ENCODE measurements at regions not wholly inside any gene's neighbourhood (a gene's known extent, or its start where the extent isn't known, plus 50 kb on each side); places are given as distances from the start of the nearest gene placed in this dataset.

DNA sequence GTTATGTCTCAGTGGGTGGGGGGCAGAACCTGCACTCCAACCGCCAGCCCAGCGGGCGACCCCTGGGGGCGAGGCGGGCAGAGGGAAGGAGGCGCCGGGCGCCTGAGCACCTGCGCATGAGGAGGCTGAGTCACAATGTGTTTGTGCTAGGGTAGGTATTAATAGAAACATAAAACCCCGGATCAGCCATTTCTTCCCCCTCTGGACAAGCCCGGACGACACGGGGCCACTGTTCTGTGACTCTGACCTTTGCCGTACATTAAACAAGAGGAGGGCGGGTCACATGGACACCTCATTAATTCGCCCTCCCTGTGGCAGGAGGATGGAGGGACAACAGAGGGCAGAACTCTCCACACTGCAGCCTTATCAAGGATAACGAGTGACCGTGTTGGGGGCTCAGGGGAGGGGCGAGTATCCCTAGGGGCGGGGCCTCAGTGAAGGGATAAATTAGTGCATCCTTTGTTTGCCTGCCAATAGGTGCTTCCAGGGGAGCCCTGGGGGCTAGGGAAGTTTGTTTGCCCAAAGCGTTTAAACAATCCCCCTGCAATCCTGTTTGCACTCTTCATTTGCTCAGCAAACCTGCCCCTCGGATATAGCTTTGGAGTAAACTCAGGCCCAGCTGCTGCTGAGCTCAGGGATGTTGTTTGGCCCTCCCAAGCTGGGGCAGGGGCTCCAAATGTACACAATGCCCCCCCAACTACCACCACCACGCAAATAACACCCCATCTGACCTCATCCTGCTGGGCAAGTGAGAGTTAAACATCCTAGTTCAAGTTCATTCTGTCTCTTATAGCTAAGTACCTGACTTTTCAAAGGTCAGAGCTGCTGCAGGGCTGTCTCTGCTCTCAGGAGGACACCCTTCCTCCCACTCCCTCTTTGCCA lies 171.2 kb upstream of the GLI2 start:
- Mint-ChIP-seq H3K4me3 (no peak overlapping the region), H3K9me3 (no peaks in the 10 kb centered on the region), H3K4me1 (ENCODE audit: low read depth) (no peaks in the 10 kb centered on the region), H3K27me3 (ENCODE audit: insufficient read depth) (no peaks in the 10 kb centered on the region), H3K27ac (no peak overlapping the region), H3K36me3 (ENCODE audit: low read depth) (no peaks in the 10 kb centered on the region)
- DNase-seq (ENCODE audit: low spot score), result no peak
- intact Hi-C loops (cut with micrococcal nuclease), result no loop called here

DNA sequence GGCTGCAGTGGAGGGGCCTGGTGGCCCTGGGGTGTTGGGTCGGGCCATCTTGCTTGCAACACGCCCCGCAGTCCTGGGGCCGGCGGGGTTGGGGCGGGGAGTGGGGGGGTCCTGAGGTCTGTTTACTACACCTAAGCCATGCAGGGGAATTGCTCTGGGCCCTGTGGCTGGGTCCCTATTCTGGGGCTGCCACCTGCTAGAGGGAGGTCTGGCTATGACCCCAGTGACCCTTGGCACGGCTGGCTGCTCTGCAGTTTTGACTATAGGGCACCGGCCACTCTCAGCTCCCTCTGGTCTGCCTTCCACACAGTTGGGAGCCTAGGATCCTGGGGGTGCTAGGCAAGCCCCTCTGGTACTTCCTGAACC lies 170.6 kb upstream of the GLI2 start:
- Mint-ChIP-seq H3K4me1 (ENCODE audit: low read depth) (no peaks in the 10 kb centered on the region), H3K27me3 (ENCODE audit: insufficient read depth) (no peaks in the 10 kb centered on the region), H3K4me3 (no peak overlapping the region), H3K36me3 (ENCODE audit: low read depth) (no peaks in the 10 kb centered on the region), H3K9me3 (no peaks in the 10 kb centered on the region), H3K27ac (no peak overlapping the region)
- DNase-seq (ENCODE audit: low spot score), result no peak
- intact Hi-C loops (cut with micrococcal nuclease), result no loop called here

DNA sequence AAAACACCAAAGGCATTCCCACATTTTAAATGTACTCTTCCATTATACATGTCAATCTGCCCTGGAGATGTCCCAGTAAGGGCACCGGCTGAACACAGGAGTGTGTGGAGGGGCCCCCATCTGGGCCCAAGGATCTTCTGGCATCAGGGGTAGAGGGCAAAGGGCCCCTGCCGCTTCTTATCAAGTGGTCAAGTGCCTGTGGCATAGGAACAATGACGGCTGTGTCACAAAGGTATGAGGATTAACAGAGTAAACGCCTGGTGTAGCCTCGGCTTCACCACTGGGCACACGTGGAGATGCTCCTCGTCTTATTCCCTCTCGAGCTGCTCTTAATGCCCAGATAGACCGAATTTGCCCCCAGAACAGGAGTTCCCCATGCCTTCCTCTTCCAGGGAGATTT lies 169.7 kb upstream of the GLI2 start:
- Mint-ChIP-seq H3K4me3 (no peak overlapping the region), H3K9me3 (no peaks in the 10 kb centered on the region), H3K27ac (no peak overlapping the region), H3K4me1 (ENCODE audit: low read depth) (no peaks in the 10 kb centered on the region), H3K27me3 (ENCODE audit: insufficient read depth) (no peaks in the 10 kb centered on the region), H3K36me3 (ENCODE audit: low read depth) (no peaks in the 10 kb centered on the region)
- no peak for DNase-seq (ENCODE audit: low spot score)
- intact Hi-C loops (cut with micrococcal nuclease), result no loop called here

DNA sequence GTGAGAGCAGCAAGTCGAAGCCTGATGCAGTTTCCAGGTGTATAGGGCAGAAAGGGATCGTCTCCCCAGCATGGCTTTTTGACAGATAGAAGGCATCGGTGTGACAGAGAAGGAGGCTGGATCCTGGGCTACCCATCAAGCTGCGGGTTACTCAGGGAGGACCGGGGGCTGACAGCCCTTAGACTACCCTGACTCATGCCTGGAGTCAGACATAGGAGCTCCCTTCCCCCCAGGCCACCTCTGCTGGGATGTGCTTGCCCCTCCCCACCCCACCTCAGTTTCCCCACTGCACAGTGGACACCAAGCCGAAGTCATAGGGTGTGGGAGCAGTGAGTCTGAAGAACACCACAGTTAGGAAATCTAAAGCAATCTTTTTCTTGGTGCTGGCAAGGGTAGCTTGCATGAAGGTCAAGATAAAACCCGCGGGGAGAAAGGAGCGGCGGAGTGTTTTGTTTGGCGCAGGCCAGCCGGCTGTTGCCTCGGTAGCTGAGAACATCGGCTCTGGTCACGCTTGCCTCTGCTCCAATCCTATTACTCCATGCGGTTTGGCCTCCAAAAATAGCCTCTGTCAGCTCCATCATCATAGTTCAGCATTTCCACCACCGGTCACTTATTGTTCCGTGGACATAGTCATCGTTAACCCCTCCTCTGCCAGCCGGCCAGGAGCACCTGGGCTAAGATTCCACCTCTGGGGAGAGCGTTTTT lies 169.2 kb upstream of the GLI2 start:
- Mint-ChIP-seq H3K36me3 (ENCODE audit: low read depth) (no peaks in the 10 kb centered on the region), H3K27ac (no peak overlapping the region), H3K4me3 (no peak overlapping the region), H3K27me3 (ENCODE audit: insufficient read depth) (no peaks in the 10 kb centered on the region), H3K4me1 (ENCODE audit: low read depth) (no peaks in the 10 kb centered on the region), H3K9me3 (no peaks in the 10 kb centered on the region)
- no peak for DNase-seq (ENCODE audit: low spot score)
- intact Hi-C loops (cut with micrococcal nuclease), result no loop called here

DNA sequence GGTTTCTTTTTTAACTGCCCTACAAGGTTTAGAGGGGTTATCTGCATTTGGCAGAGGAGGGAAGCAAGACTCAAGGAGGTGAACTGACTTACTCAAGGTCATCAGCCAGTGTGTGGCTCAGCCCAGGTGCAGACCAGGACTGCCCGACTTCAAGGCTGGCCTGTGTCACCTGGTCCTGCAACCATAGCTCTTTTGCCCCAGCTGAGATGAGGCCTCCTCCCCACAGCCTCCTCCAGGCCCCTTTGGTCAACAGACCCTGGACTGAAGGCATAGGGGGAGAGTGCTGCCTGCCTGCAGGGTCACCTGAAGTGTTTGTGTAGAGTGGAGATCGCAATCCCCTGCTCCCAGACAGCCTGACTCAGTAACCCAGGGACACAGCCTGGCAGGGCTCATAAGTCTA lies 168.5 kb upstream of the GLI2 start:
- Mint-ChIP-seq H3K9me3 (no peaks in the 10 kb centered on the region), H3K4me1 (ENCODE audit: low read depth) (no peaks in the 10 kb centered on the region), H3K27me3 (ENCODE audit: insufficient read depth) (no peaks in the 10 kb centered on the region), H3K4me3 (no peak overlapping the region), H3K27ac (no peak overlapping the region), H3K36me3 (ENCODE audit: low read depth) (no peaks in the 10 kb centered on the region)
- DNase-seq (ENCODE audit: low spot score), result no peak
- intact Hi-C loops (cut with micrococcal nuclease), result no loop called here

DNA sequence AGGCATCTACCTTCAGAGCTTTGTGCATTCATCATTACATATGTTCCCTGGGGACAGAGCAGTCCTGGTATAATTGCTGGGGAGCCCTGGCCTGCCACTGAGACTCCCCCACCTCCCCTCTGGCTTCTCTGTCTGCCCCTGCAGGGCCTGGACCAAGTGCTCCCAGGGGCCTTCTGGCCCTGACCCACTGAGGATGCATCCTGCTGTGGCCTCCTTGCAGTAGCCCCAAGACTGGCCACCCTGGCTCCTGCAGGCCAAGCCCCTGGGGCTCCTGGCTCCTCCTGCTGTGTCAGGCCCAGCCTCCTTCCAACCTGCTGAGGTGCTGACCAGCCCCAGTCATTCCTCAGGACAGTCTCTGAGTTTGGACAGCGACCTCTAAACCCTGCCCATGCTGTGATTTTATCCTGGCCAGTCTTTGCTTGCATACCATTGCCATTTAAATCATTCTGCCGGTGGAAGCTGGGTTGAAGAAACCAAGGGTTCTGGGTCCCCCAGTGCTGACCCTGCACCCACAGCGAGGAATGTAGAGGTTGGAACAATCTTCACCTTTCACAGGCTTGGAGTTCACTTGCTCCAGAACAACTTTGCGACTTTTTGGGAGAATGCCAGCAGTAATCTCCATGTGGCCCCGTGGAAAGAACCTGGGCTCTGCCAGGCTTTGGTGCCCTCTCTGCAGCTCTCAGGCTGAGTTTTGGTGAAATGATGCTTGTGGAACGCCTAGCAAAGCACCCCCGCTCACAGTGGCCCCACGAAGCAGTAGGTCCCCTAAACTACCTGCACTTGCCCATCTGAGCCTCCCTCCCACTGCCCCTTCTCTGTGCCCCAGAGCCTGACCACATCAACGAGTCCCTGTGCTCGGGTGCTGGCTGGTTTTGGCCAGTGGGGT lies 167.3 kb upstream of the GLI2 start:
- no peaks in the 10 kb centered on the region for H3K27me3 Mint-ChIP-seq (ENCODE audit: insufficient read depth)
- intact Hi-C loops (cut with micrococcal nuclease), result no loop called here
- no peaks in the 10 kb centered on the region for H3K4me1 Mint-ChIP-seq (ENCODE audit: low read depth)
- DNase-seq (ENCODE audit: low spot score), result no peak
- no peak overlapping the region for H3K4me3 Mint-ChIP-seq
- no peaks in the 10 kb centered on the region for H3K36me3 Mint-ChIP-seq (ENCODE audit: low read depth)
- H3K27ac Mint-ChIP-seq, result no peak overlapping the region
- no peaks in the 10 kb centered on the region for H3K9me3 Mint-ChIP-seq

DNA sequence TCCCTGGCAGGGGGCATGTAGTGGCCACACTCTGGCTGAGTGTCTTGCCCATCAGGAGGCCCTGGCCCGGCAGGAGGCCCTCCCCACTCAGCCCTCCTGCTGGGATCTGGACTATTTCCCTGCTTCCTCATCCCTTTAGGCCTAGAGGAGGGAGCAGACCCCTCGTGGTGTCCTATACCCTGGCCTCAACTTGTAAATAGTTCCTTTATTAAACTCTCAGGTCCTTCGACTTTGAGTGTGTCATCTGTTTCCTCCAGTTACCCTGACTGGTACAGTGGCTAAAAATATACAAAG lies 166.7 kb upstream of the GLI2 start:
- DNase-seq (ENCODE audit: low spot score), result no peak
- Mint-ChIP-seq H3K27me3 (ENCODE audit: insufficient read depth) (no peaks in the 10 kb centered on the region), H3K27ac (no peak overlapping the region), H3K4me1 (ENCODE audit: low read depth) (no peaks in the 10 kb centered on the region), H3K9me3 (no peaks in the 10 kb centered on the region), H3K36me3 (ENCODE audit: low read depth) (no peaks in the 10 kb centered on the region), H3K4me3 (no peak overlapping the region)
- intact Hi-C loops (cut with micrococcal nuclease), result no loop called here

DNA sequence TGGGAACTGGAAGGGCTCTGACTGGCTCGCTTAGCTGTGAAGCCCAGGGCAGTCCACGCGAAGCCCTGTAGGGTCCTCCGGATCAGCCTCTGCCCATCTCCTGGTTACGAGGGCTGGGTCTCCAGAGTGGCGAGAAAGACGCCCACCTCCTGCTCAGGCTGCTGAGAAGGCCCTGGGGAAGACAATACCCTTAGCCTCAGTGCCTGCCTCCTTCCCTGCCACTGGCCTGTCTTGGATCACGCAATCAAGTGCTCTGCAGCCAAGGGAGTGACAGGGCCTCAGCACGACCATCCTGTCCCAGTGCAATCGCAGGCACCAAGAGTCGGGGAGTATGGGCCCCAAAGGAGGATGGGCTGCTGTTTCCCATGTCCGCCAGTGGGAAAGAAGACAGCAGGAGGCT lies 165.7 kb upstream of the GLI2 start:
- no peak for DNase-seq (ENCODE audit: low spot score)
- Mint-ChIP-seq H3K9me3 (no peaks in the 10 kb centered on the region), H3K4me1 (ENCODE audit: low read depth) (no peaks in the 10 kb centered on the region), H3K4me3 (no peak overlapping the region), H3K27ac (no peak overlapping the region), H3K36me3 (ENCODE audit: low read depth) (no peaks in the 10 kb centered on the region), H3K27me3 (ENCODE audit: insufficient read depth) (peaks cover 4% of the 10 kb centered on the region)
- intact Hi-C loops (cut with micrococcal nuclease), result no loop called here

DNA sequence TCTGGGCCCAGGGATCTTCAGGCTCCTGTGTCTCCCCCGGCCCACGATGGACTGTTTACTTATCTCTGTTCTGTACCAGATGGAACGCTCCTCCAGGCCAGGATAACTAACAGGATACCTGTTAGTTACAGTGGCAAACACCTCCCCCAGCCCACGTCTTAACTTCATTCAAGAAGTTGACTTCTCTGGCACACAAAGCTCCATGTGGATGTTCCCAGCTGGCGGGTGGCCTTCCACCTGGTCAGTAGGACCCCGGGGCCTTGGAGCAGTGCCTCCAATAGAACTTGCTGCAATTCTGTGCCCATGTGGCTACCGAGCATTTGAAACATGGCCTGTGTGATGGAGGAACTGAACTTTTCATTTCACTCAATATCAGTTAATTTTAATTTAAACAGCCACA lies 165.1 kb upstream of the GLI2 start:
- H3K36me3 Mint-ChIP-seq (ENCODE audit: low read depth), result no peaks in the 10 kb centered on the region

DNA sequence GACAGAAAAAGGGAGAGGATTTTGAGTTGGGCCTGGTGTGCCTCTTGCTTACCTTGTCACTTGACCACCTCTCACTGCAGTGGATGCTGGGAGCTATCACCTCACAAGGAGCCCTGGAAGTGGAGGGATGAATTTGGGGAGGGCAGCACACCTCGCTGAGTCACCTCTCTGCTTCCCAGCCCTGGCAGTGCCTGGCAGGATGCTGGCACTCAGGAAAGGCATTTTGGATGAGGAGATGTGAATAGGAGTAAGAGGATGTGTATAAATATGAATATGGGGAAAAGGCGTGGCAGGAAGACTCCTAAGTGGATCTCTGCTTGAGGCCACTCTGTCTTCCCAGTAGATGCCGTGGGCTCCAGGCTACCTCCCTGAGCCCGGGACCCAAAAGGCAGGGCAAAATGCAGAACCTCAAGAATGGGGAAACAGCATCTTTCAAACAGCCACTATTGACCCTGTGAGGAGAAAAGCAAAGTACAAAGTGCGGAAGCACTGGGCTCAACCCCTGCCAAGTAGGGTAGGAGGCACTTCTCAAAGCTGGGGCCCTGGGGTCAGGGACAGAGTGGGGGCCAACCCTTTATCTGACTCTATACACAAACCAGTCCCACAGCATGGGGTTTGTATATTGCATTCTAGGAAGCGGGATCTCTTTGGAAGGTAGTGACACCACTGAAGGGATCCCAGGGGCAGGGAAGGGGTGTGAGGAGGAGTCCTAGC lies 164.5 kb upstream of the GLI2 start:
- H3K4me3 Mint-ChIP-seq, result no peak overlapping the region
- H3K9me3 Mint-ChIP-seq, result no peaks in the 10 kb centered on the region
- no peaks in the 10 kb centered on the region for H3K36me3 Mint-ChIP-seq (ENCODE audit: low read depth)
- H3K27me3 Mint-ChIP-seq (ENCODE audit: insufficient read depth), result peaks cover 5% of the 10 kb centered on the region
- intact Hi-C loops (cut with micrococcal nuclease), result no loop called here
- DNase-seq (ENCODE audit: low spot score), result no peak
- no peaks in the 10 kb centered on the region for H3K4me1 Mint-ChIP-seq (ENCODE audit: low read depth)
- H3K27ac Mint-ChIP-seq, result no peak overlapping the region

More for the DNA sequence above, 165.1 kb upstream of the GLI2 start:
- Mint-ChIP-seq H3K4me1 (ENCODE audit: low read depth) (no peaks in the 10 kb centered on the region), H3K4me3 (no peak overlapping the region), H3K27me3 (ENCODE audit: insufficient read depth) (peaks cover 5% of the 10 kb centered on the region), H3K9me3 (no peaks in the 10 kb centered on the region), H3K27ac (no peak overlapping the region)
- intact Hi-C loops (cut with micrococcal nuclease), result no loop called here
- no peak for DNase-seq (ENCODE audit: low spot score)

DNA sequence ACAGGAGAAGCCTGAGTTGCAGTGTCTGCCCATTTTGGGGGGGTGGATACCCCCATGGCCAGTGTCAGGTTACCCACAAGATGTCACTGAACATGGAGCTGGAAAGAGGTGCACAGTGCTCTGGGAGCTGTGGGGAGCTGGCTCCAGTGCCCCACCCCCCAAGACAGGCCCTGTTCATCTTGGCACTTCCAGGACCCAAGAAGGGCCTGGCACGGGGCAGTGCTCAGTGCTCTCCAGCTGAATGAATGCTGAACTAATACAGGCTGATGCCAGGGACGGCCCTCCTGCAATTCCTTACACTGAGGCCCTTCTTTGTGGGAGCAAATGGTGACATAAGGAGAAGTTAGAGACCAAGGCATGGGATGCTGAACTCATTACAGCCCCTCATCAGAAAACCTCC lies 163.4 kb upstream of the GLI2 start:
- peaks cover 6% of the 10 kb centered on the region for H3K27me3 Mint-ChIP-seq (ENCODE audit: insufficient read depth)
- no peaks in the 10 kb centered on the region for H3K4me1 Mint-ChIP-seq (ENCODE audit: low read depth)
- DNase-seq (ENCODE audit: low spot score), result no peak
- no peaks in the 10 kb centered on the region for H3K9me3 Mint-ChIP-seq
- no peak overlapping the region for H3K27ac Mint-ChIP-seq
- intact Hi-C loops (cut with micrococcal nuclease), result no loop called here
- no peak overlapping the region for H3K4me3 Mint-ChIP-seq
- no peaks in the 10 kb centered on the region for H3K36me3 Mint-ChIP-seq (ENCODE audit: low read depth)

DNA sequence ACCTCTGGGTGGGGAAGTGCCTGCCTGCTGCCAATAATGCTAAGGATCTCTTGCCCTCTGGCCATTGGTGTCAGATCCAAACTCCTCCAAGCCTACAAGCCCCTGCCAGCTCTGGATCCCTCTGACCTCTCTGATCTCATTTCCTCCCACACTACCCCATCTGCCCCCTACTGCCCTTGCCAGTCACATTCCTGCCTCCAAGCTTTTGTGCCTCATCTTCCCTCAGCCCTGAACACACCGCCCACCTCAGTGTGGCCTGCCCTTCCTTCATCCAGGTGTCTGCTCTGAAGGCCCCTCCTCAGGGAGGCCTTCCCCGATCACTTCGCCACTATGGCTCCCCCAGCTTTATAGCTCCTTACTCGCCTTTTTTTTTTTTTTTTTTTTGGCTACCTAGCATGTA lies 161.0 kb upstream of the GLI2 start:
- no peak overlapping the region for H3K4me3 Mint-ChIP-seq
- H3K27me3 Mint-ChIP-seq (ENCODE audit: insufficient read depth), result peaks cover 17% of the 10 kb centered on the region
- intact Hi-C loops (cut with micrococcal nuclease), result no loop called here
- H3K36me3 Mint-ChIP-seq (ENCODE audit: low read depth), result no peaks in the 10 kb centered on the region
- H3K4me1 Mint-ChIP-seq (ENCODE audit: low read depth), result no peaks in the 10 kb centered on the region
- no peak overlapping the region for H3K27ac Mint-ChIP-seq
- no peaks in the 10 kb centered on the region for H3K9me3 Mint-ChIP-seq
- no peak for DNase-seq (ENCODE audit: low spot score)
